ENCODE measurements at regions not wholly inside any gene's neighbourhood (a gene's known extent, or its start where the extent isn't known, plus 50 kb on each side); places are given as distances from the start of the nearest gene placed in this dataset.

DNA sequence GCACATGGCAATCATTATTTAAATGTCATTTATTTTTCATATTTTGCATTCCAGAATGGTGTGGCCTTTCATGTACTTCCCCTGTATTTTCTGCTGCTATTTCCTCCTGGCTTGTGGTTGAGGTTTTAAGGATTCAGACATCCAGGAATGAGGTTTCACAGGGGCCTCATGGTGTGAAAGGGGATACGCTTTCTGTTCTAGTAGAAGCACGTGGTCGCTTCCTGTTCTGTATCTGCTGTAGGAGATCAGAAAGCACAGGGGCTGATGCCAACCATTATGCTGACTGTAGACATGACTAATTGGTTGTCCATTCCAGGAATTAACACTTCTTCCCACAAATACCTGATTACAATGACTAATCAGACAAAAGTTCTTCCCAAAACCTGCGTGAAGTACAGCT is 405.9 kb downstream of the SHISA9 start:
- TF ChIP-seq CTCF (IDR thresholded peaks at IDR 0.05; ENCODE audit: control insufficient read depth, extremely low read depth, insufficient read depth) = no peak
- DNase-seq (ENCODE audit: low read depth) = no peak

GRCh38 chr16:13307851-13308250 is 406.5 kb downstream of the SHISA9 start:
- TF ChIP-seq CTCF (IDR thresholded peaks at IDR 0.05; ENCODE audit: control insufficient read depth, extremely low read depth, insufficient read depth) = no peak
- H3K4me3 ChIP-seq (ENCODE audit: low read depth, low read length) = no peak overlapping the region
- no peak for DNase-seq (ENCODE audit: low read depth)

More for the DNA sequence above, 405.9 kb downstream of the SHISA9 start:
- no peak overlapping the region for H3K4me3 ChIP-seq (ENCODE audit: low read depth, low read length)

DNA sequence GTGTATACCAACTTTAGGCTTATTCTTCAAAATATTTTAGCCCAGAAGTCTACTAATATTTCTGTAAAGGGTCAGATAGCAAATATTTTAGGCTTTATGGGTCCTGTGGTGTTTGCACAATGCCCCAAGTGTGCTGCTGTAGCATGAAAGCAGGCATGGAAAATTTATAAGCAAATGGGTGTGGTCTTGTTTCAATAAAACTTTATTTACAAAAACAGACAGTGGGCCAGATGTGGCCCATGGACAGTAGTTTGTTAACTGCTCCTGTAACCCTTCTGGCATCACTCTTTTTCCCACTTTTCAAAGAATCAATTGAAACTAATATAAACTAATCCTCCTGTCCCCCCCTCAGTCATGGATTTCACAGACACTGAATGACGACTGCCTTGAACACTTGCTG is 410.7 kb downstream of the SHISA9 start:
- no peak for TF ChIP-seq CTCF (IDR thresholded peaks at IDR 0.05; ENCODE audit: control insufficient read depth, extremely low read depth, insufficient read depth)
- no peak overlapping the region for H3K4me3 ChIP-seq (ENCODE audit: low read depth, low read length)
- no peak for DNase-seq (ENCODE audit: low read depth)

GRCh38 chr16:13313351-13313750 is 412.0 kb downstream of the SHISA9 start:
- TF ChIP-seq CTCF (IDR thresholded peaks at IDR 0.05; ENCODE audit: control insufficient read depth, extremely low read depth, insufficient read depth) = no peak
- H3K4me3 ChIP-seq (ENCODE audit: low read depth, low read length) = no peak overlapping the region

GRCh38 chr16:13314633-13315032 is 413.2 kb downstream of the SHISA9 start:
- DNase-seq (ENCODE audit: low read depth) = no peak
- TF ChIP-seq CTCF (IDR thresholded peaks at IDR 0.05; ENCODE audit: control insufficient read depth, extremely low read depth, insufficient read depth) = no peak

More at GRCh38 chr16:13313351-13313750, 412.0 kb downstream of the SHISA9 start:
- DNase-seq (ENCODE audit: low read depth) = no peak

GRCh38 chr16:13315642-13316427 is 414.4 kb downstream of the SHISA9 start:
- no peak for DNase-seq (ENCODE audit: low read depth)
- H3K4me3 ChIP-seq (ENCODE audit: low read depth, low read length) = no peak overlapping the region
- no peak for TF ChIP-seq CTCF (IDR thresholded peaks at IDR 0.05; ENCODE audit: control insufficient read depth, extremely low read depth, insufficient read depth)

More at GRCh38 chr16:13314633-13315032, 413.2 kb downstream of the SHISA9 start:
- H3K4me3 ChIP-seq (ENCODE audit: low read depth, low read length) = no peak overlapping the region

- DNase-seq (ENCODE audit: low read depth) = no peak
- no peak for TF ChIP-seq CTCF (IDR thresholded peaks at IDR 0.05; ENCODE audit: control insufficient read depth, extremely low read depth, insufficient read depth)
- no peak overlapping the region for H3K4me3 ChIP-seq (ENCODE audit: low read depth, low read length)
Measured at GRCh38 chr16:13322336-13322735, 420.9 kb downstream of the SHISA9 start.
